Inflammatory macrophage treated with lipopolysaccharide for 1 hour (primary cell): ENCODE measurements at regions not wholly inside any gene's neighbourhood (a gene's known extent, or its start where the extent isn't known, plus 50 kb on each side); places are given as distances from the start of the nearest gene placed in this dataset.
"Not testable (repeated sequence)": the region's sequence is repeated elsewhere in the genome, so short reads cannot be mapped to it uniquely, and the experiment has no call there.

Experiments used
- DNase-seq, 2 donors: peaks; one replicate each; pipeline ENCODE4 v3.0.0-alpha.2; 2020 to 2022

DNA sequence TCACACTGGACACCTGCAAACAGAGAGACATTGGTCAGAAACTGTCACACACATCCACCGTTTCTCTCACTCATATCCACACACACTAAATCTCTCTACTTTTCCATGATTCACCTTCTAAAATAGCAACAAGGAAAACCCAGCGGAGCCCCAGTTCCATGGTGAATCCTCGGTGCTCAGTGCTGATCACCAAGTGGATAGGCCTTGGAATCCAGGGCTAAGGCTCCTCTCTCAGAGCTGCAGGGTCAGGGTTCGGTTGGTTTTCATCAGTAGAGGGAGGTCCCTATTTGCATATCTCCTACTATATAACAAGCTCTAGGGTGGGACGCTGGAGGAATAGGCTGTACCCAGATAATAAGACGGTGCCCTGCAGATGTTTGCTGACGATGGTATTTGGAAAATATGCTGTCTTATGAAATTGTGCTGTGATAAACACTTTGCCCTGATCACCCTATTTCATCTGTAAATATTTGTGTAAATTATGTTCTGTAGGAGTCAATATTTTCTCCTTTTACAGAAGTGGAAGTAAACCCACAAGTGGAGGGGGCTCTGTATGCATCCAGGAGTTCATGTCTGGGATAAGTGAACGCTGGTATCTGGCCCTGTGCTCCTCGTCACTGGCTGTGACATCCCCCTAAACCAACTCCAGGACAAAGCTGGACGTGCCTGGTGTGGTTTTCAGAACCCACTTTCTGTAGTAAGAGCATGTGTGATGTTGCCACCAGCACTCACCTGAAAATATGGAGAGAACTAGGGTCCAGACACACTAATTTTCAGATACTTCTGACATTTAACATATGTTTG is 709.2 kb downstream of the TMEM121 start:
- no peak for DNase-seq

DNA sequence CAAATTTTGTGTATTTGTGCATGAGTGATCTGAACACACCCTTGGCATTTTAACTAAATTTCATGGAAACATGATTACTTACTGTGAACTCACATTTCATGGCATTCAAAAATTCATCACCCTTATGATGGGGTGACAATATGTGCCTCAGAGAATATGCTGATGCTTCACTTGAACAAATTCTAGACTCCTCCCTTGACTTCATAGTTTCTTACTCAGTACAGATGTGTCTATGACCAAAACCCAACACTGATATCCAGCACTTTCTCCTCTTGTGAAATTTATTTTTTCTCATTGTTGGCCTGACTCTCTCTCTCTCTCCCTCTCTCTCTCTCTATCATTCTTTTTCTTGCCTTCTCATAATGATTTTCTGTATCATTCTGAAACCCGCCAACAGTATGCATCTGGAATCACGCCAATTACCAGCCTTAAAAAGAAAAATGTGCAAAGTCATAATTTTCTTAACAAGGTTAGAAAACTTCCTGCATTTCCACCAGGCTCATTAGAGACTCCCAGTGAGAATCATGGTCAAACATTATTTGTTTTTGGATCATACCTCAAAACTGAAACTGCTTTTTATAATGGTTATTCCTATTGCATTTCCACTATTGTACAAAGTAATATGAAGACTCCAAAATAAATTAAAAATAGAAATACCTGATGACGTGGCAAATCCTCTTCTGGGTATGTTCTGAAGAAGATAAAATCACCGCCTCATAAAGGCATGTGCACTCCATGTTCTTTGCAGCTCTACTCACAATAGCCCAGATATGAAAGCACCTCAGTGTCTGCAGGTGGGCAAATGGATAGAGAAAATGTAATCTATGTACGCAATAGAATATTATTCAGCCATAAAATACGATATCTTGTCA is 722.2 kb downstream of the TMEM121 start:
- no peak for DNase-seq

DNA sequence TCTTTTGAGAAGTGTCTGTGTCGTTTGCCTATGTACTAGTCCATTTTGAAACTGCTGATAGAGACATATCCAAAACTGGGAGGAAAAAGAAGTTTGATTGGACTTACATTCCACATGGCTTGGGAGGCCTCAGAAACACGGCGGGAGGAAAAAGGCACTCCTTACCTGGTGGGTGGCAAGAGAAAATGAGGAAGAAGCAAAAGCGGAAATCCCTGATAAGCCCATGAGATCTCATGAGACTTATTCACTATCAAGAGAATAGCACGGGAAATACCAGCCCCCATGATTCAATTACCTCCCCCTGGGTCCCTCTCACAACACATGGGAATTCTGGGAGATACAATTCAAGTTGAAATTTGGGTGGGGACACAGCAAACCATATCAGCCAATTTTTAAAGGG is 727.6 kb downstream of the TMEM121 start:
- peak; percentile 11 to 57 for DNase-seq

DNA sequence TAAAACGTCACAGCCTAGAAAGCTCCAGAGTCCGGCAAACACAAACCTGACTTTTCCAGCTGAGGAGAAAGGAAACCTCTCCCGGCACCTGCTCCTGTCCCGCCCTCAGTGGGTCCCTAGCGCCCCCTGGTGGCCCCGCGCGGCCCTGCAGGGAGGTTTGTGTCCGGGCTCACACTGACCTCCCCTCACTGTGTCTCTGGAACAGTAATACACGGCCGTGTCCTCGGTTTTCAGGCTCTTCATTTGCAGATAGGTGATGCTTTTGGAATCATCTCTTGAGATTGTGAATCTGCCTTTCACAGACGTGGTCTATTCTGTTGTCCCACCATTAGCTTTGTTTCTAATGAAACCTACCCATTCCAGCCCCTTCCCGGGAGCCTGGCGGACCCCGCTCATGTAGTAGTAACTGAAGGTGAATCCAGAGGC is 731.2 kb downstream of the TMEM121 start:
- DNase-seq, result peak in 1 of 2 donors; percentile 84

DNA sequence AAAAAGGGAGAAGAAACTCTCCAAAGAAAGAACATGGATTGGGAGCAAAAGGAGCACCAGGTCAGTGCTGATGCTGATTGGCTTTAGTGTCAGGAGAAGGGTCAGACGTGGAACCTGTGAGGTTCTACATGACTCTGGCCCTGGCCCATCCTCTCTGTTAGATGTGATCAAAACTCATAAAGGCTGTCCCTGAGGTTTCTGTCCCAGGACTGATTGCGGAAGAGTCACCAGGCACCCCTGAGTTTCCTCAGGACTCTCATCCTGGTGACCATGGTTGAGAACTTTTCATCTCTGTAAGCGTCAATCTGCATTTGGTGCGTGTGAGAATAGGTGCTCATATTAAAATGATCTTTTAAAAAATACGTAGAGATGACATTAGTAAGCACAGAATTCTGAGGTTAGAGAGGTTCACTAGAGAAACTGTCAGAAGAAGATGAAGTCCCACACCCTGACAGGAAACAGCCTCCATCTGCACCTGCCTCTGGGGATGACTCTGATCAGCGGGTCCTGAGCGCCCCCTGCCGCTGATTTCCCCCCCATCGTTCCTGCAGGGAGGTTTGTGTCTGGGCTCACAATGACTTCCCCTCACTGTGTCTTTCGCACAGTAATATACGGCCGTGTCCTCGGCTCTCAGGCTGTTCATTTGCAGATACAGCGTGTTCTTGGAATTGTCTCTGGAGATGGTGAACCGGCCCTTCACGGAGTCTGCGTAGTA is 741.8 kb downstream of the TMEM121 start:
- peak; percentile 15 to 49 for DNase-seq

DNA sequence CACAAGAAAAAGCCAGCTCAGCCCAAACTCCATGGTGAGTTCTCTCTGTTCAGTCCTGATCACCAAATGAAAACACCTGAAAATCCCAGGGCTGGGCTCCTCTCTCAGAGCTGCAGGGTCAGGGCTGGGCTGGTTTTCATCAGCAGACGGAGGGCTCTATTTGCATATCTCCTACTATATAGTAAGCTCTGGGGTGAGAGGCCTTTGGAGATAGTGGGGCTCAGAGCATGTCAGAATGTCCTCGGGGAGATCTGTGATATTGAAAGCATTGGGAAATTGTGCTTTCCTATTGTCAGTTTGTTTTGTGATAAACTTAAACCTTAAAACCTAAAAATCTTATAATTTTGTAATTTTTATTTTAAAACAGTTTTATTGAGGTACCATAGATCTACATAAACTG is 742.6 kb downstream of the TMEM121 start:
- DNase-seq, result no peak

DNA sequence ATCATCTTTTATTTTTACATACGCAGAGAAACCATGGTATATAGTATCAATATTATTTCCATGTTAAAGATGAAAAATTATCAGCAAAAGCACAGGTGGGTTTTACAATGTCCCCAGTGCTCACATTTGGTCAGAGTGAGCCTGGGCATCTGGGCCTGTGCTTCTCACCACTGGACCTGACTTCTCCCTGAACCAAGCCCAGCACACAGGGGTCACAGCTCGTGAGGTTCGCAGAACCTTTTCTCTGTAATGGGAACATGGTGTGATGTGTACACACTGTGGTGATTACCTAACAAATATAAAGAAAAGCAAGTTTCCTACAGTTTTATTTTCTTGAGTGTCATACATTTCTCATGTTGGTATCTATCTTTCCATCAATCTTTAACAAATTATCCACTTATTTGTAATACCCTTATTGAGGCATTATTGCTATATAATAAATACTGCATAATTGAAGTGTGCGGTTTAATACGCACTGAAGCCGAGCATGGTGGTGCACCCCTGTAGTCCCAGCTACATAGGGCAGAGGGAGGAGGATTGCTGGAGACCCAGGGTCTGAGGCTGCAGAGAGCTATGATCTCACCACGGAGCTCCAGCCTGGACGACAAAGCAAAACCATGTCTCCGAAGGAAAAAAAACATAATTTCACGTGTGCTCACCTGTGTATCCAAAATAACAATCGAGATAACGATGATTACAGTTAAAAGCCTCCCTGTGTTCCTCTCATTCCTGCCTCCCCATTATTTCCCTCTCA is 743.2 kb downstream of the TMEM121 start:
- DNase-seq, result no peak

DNA sequence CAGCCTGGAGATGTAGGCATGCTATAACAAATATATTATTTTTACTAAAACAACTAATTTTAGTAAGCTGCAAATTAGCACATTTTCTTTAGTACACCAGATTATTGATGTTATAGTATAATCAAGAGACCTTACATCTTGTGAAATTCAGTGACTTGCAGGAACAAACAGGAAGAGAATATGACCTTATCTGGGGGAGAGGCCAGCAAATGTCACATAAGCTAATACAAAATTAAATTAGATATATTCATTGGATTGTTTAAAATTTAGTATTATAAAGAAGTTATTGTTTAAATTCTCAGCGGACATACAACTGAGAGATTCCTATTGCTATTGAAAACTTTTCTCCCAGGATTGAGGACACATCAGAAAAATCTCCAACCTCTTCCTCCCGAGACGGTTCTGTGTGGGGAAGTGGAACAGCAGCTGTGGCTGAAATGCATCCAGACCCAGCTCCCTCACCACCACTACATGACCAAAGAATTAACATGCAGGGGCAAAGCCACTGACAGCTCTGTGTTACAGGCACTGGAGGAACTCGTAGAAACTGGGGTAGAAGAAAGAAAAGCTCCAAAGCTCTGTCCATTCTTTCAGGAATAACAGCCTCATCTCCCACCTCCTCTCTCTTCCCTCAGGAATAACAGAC is 744.2 kb downstream of the TMEM121 start:
- DNase-seq, result peak; percentile 36 to 50

DNA sequence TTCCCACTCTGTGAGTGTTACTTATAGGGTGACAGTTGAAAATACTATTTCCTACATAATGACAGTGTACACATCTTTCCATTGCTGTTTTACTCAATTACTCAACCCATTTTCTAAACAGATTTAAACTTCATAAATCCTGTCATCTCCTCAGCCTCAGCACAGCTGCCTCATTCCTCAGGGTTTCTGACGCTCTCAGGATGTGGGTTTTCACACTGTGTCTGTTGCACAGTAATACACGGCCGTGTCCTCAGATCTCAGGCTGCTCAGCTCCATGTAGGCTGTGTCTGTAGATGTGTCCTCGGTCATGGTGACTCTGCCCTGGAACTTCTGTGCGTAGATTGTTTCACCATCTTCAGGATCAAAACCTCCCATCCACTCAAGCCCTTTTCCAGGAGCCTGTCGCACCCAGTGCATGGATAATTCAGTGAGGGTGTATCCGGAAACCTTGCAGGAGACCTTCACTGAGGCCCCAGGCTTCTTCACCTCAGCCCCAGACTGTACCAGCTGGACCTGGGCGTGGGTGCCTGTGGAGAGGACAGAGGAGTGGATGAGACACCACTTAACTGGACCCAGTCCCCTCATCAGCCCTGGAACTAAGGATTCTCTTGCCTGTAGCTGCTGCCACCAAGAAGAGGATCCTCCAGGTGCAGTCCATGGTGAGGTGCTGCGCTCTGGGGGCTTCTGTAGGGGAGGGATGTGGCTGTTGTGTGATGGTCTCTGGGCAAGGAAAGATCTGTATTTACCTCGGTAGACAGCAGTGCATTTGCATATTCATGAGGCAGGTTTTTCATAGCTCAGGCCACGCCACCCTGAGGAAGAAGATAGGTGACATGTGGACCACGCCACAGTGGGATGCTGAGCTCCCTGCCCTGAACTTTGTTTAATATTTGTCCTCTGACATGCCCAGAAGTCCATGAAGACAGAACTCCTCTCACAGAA is 750.2 kb downstream of the TMEM121 start:
- no peak for DNase-seq

DNA sequence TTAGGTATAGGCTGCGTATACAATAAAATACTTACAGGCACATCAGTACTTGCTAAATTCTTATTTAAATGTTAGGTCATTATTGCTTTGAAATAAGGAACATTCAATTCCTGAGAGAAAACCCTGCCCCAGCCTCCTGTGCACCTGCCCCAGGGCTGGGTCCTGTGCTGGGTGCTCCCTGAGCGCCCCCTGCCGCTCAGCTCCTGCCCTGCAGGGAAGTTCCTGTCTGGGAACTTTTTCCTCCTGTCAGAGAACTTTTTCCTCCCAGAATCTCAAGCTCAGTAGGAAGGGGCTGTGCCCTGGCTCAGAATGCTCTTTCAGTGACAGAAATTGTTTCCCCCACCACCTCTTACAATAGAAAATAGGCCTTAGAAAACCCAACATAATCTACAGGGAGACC is 751.1 kb downstream of the TMEM121 start:
- peak; percentile 5 to 50 for DNase-seq

DNA sequence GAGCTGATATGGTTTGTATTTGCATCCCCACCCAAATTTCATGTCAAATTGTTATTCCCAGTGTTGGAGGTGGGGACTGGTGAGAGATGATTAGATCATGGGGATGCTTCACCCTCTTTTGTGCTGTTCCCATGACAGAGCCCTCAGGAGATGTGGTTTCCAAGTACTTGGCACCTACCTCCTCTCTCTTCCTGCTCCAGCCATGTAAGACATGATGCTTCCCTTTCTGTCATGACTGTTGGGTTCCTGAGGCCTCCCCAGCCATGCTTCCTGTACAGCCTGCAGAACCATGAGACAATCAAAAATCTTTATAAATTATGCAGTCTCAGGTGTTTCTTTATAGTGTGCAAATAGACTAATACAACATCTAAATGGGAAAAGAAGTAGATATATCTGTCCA is 754.5 kb downstream of the TMEM121 start:
- DNase-seq, result no peak

DNA sequence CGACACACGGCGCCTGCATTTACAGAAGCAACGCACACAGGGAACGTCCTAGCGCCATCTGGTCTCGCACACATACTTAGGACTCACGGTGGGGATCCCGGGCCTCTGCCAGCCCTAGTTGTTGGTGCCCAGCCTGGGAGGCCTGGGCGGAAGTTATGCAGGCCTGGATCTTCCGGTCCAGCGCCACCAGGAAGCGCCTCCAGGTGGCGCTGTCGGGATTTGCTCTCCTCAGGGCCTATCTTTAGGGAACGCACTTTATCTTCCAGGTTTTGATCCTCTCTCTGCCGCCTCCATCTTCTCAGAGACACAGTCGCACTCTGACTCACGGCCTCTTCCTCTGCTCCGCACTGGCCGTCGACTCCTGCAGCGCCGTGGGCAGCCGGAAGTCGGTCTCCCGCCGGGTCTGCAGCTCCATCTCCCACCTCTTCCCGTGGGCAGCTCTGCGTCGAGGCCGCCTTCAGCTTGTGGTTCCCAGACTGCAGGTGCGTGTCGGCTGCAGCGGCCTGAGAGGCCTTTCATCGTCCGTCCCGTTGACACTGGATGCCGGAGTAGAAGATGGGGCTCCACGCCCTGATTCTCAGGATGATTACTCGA is 760.4 kb downstream of the TMEM121 start:
- DNase-seq, result peak in 1 of 2 donors; percentile 9

DNA sequence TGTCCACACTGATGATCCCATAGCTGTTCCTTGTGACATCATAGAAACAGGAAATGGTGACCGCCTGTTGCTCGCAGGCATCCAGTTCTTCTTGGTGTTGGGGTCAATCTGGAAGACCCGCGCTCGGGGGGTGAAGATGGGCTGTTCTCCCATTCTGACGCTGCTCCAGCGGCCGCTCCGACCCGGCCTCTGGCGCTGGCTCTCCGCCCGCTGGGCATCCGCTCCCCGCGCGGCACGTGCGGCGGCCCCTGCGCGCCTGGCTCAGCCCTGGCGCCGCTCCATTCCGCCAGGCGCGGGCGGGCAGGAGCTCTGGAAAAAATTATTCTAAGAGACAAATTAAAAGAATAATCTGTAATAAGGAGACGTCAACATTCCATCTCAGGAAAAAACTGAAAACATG is 761.1 kb downstream of the TMEM121 start:
- DNase-seq, result no peak

DNA sequence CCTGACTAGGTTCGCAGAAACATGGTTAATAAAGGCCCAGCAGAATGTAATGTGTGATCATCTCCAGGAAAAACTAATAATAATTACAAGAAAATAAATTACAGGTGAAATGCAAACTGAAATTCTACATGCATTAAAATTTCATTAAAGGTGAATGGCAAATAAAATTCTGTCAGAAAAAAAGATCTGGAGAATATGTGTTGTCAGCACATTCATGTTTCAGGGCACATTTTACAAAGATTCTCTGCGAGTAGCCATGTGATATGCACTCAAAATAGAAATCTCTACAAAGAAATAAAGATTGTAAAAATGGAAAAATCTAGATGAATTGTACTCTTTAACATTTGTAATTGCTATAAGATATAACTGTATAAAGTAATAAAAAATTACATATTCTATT is 765.2 kb downstream of the TMEM121 start:
- DNase-seq, result no peak

DNA sequence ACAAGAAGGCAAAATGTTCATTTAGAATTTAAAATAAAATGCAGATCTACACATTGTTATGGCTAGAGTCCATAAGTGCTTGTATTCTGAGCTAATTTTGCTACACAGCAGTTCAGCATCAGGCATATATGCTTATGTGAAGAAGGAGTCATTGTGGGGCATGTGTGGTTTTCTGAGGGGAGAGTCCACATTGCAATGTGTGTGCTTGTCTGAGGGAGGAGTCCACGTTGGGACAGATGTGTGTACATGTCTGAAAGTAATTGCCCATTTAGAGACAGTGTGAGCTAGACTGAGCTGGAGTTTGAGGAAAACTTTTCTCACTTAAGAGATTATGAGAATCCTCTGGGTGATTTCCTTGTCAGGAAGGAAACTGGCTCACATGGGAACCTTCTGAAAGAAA is 767.9 kb downstream of the TMEM121 start:
- no peak for DNase-seq

DNA sequence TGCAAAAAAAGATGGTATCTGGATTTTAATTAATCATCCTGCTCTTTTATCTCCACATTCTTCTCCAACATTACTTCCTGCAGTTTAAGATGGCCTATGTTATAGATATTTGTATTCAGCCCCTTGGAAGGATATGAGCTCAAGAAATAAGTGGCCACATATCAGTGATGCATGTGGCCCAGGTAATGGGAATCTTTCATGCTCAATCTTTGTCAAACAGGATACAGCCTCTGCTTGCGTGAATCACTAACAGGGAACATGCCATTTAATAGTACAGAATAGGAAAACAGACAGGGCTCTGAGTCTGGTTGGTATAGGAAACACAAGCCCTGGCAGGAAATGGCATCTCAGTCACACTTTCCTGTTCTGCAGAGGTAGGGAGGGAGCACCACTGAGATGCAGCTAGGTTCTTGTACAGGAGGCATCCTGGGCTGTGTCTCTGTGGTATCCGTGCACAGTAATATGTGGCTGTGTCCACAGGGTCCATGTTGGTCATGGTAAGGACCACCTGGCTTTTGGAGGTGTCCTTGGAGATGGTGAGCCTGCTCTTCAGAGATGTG is 774.6 kb downstream of the TMEM121 start:
- DNase-seq, result not testable (repeated sequence)

DNA sequence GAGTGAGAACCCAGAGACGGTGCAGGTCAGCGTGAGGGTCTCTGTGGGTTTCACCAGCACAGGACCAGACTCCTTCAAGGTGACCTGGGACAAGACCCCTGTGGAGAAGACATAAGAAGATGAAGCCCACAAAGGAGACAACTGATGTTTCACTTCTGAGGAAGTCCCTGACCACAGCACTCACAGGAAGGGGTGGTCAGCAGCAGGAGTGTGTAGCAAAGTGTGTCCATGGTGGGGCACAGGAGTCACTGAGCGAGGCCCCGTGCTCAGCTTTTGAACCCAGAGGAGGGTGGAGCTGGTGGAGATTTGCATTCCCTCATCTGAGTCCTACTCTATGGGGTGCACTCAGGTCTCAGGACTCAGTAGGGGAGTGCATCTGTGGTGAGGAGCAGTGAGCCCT is 775.2 kb downstream of the TMEM121 start:
- not testable (repeated sequence) for DNase-seq

DNA sequence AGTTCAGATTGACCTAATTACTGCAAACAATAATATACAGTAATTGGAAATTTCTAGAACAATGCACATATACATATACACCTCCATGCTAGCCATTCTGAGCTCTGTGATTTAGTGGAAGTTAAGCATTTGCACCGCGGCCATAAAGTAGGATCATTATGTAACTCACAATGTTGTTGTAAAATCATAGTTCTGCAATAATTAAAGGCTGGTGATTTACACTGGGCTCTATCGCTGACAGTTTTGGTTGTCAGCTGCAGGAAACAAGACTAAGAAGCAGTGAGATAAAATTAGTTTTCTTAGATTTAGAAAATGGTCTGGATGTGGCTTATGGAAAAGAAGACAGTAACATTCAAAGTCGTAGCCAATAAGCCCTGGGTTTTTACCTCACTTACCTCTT is 776.3 kb downstream of the TMEM121 start:
- peak in 1 of 2 donors; percentile 1 for DNase-seq

DNA sequence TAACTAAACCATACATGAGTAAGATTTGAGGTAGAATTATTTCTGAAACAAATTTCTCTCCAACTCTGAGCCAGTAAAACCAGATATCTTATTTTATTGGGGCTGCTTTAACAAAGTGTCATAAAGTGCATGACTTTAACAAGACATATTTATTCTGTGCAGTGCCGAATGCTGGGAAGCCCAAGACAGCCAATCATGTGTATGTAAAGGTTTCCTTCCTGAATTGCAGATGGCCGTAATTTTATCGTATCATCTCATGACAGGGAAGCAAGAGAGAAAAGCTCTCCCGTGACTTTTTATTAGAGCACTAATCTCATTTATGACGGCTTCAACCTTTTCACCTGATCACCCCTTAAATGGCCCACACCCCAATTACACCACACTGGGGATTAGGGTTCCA is 777.9 kb downstream of the TMEM121 start:
- no peak for DNase-seq

DNA sequence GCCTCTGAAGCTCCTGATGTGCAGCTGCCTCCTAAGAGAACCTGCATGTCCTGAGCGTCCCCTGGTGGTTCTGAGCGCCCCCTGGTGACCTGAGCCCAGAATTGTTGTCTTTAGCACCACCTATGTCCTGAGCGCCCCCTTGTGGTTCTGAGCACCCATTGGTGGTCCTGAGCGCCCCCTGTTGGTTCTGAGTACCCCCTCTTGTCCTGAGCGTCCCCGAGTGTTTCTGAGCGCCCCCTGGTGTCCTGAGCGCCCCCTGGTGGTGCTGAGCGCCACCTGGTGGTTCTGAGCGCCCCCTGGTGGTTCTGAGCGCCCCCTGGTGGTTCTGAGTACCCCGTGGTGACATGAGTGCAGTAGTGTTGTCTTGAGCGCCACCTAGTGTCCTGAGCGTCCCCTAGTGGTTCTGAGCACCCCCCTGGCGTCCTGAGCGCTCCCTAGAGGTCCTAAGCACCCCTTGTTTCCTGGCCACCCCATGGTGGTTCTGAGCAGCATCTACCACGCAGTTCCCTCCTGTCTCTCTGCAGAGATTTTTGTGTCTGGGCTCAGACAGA is 782.5 kb downstream of the TMEM121 start:
- DNase-seq, result peak; percentile 59 to 93
